Esophagus muscularis mucosa (tissue), 4 donors: ENCODE measurements at regions not wholly inside any gene's neighbourhood (a gene's known extent, or its start where the extent isn't known, plus 50 kb on each side); places are given as distances from the start of the nearest gene placed in this dataset.

Source experiments
- DNase-seq: peaks from one replicate; pipeline ENCODE4 v3.0.0-alpha.2; 2017; ENCODE audit errors: extremely low spot score
- H3K27ac ChIP-seq, 4 donors: fragments of 200-600 bp; sonication (generic); replicated peaks in 1 of 4; 1 replicate in 3 of 4; 2 replicates in 1 of 4; pipeline ENCODE4 v1.5.1; 2016 to 2019; ENCODE audit warnings: mild to moderate bottlenecking in 1 of 4
- H3K27me3 ChIP-seq, 4 donors: fragments of 200-600 bp; sonication (generic); one replicate each; pipeline versions ENCODE4 v1.5.1 to v1.6.0; 2016 to 2019
- H3K36me3 ChIP-seq, 4 donors: fragments of 200-600 bp; sonication (generic); one replicate each; pipeline ENCODE4 v1.5.1; 2016 to 2019
- H3K4me1 ChIP-seq, 4 donors: fragments of 200-600 bp; sonication (generic); one replicate each; pipeline ENCODE4 v1.5.1; 2016 to 2019
- H3K4me3 ChIP-seq, 4 donors: fragments of 200-600 bp; sonication (generic); 1 replicate in 2 of 4; 2 replicates in 2 of 4; pipeline ENCODE4 v1.5.1; 2016 to 2019; ENCODE audit warnings: mild to moderate bottlenecking in 4 of 4, moderate library complexity in 1 of 4
- H3K9me3 ChIP-seq, 4 donors: fragments of 200-600 bp; sonication (generic); 1 replicate in 3 of 4; 2 replicates in 1 of 4; pipeline ENCODE4 v1.5.1; 2016 to 2019
- EP300 ChIP-seq: sonication (generic); formaldehyde crosslinking; IDR thresholded peaks from one replicate; pipeline ENCODE4 v1.6.1; 2017; ENCODE audit warnings: antibody characterized with exemption
- POLR2A ChIP-seq: fragments of 450-650 bp; IDR thresholded peaks from one replicate; pipeline ENCODE4 v1.6.1; 2017; ENCODE audit warnings: antibody characterized with exemption, moderate library complexity, mild to moderate bottlenecking, low read depth
- POLR2AphosphoS5 ChIP-seq, 2 donors: sonication (generic); formaldehyde crosslinking; IDR thresholded peaks; one replicate each; pipeline ENCODE4 v1.6.1; 2017; ENCODE audit warnings: antibody characterized with exemption in 2 of 2
- WGBS: methylation state at CpG from one replicate; pipeline ENCODE4 v1.1.5; 2018; 5-methylcytosine and 5-hydroxymethylcytosine counted together
- intact Hi-C: fragments of 100-400 bp; cut with DNase I; formaldehyde crosslinking; loops from one replicate; pipeline ENCODE4 v1.15.1; 2023
- TF ChIP-seq, protein P1 (sequence below), 3 experiments: fragments of 200-600 bp in 2 of 3; fragments of 450-650 bp in 1 of 3; sonication (generic) in 2 of 3; IDR thresholded peaks; one replicate each; pipeline ENCODE4 v1.5.1; 2017 to 2019; ENCODE audit warnings: antibody characterized with exemption in 3 of 3, mild to moderate bottlenecking in 2 of 3, moderate library complexity in 1 of 3

GRCh38 chr1:193520472-193520871 is 334.1 kb upstream of the B3GALT2 start:
- Histone ChIP-seq H3K27me3 (no peaks in the 10 kb centered on the region), H3K4me1 (no peaks in the 10 kb centered on the region), H3K4me3 (no peak overlapping the region), H3K36me3 (no peaks in the 10 kb centered on the region), H3K9me3 (no peaks in the 10 kb centered on the region), H3K27ac (no peak overlapping the region)
- TF ChIP-seq, protein P1, sequence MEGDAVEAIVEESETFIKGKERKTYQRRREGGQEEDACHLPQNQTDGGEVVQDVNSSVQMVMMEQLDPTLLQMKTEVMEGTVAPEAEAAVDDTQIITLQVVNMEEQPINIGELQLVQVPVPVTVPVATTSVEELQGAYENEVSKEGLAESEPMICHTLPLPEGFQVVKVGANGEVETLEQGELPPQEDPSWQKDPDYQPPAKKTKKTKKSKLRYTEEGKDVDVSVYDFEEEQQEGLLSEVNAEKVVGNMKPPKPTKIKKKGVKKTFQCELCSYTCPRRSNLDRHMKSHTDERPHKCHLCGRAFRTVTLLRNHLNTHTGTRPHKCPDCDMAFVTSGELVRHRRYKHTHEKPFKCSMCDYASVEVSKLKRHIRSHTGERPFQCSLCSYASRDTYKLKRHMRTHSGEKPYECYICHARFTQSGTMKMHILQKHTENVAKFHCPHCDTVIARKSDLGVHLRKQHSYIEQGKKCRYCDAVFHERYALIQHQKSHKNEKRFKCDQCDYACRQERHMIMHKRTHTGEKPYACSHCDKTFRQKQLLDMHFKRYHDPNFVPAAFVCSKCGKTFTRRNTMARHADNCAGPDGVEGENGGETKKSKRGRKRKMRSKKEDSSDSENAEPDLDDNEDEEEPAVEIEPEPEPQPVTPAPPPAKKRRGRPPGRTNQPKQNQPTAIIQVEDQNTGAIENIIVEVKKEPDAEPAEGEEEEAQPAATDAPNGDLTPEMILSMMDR (IDR thresholded peaks at IDR 0.05), result no peak
- TF ChIP-seq POLR2A, result no peak
- DNase-seq, result no peak
- intact Hi-C loops, result no loop called here
- 80% methylated on average over 3 of the region's 3 CpGs for WGBS

GRCh38 chr1:193519922-193520321 is 333.5 kb upstream of the B3GALT2 start:
- intact Hi-C loops, result no loop called here
- Histone ChIP-seq H3K4me1 (no peaks in the 10 kb centered on the region), H3K27ac (no peak overlapping the region), H3K27me3 (no peaks in the 10 kb centered on the region), H3K9me3 (no peaks in the 10 kb centered on the region), H3K4me3 (no peak overlapping the region), H3K36me3 (no peaks in the 10 kb centered on the region)
- 93% methylated on average over 5 of the region's 5 CpGs for WGBS
- TF ChIP-seq, protein P1 (IDR thresholded peaks at IDR 0.05), result no peak
- TF ChIP-seq EP300 (no peak), POLR2AphosphoS5 (IDR thresholded peaks at IDR 0.05) (no peak), POLR2A (no peak)
- no peak for DNase-seq

DNA sequence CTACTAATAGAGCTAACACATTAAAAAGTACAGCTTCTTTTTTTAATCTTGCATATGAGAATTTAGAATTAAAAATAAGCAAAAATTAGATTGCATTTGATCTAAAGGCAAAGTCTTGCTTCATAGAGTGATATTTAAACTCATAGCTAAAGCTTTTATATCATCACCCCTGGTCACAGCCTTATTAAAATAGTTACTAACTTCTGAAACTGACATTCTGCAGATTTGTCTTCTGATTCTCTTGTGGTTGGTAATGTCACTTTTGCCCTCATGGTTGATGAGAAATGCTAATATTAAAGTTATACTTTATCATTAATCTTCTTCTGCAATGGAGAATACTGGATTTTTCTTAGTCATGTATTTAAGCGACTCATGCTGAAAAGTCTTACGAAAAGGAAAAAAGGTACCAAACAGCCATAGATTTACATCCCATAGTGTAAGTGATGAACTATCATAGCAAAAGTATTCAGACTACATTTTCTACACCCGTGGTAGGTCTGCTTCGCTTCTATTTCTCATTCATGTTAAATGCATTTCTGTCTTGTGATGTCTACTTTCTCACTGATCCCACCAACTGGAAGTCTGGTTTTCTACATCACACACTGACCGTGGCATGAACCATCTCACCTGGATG is 330.5 kb upstream of the B3GALT2 start:
- WGBS, result 92% methylated on average over 5 of the region's 5 CpGs

DNA sequence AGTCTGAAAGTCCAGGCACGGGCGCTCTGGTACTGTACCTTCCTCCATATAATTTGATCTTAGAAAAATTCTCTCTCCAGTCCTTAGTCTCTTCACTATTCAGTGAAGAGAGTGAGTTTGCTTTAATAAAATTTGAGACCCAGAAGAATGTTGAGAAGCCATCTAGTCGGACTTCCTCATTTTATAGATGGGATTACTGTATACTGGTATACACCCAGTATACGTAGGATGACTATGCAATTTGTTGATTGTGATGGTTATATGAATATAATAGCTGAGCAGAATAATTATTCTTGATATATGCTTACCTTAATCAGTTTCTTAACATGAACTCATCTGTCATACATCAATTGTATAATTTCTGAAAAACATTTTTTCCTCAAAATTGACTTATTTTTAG is 328.0 kb upstream of the B3GALT2 start:
- intact Hi-C loops, result no loop called here

More for the DNA sequence above, 330.5 kb upstream of the B3GALT2 start:
- no peaks in the 10 kb centered on the region for H3K9me3 ChIP-seq
- H3K4me1 ChIP-seq, result no peaks in the 10 kb centered on the region
- no peak overlapping the region for H3K4me3 ChIP-seq
- no peaks in the 10 kb centered on the region for H3K27me3 ChIP-seq
- DNase-seq, result no peak
- intact Hi-C loops, result no loop called here
- no peak overlapping the region for H3K27ac ChIP-seq
- no peak for TF ChIP-seq EP300
- TF ChIP-seq POLR2AphosphoS5 (IDR thresholded peaks at IDR 0.05), result no peak
- TF ChIP-seq, protein P1 (IDR thresholded peaks at IDR 0.05), result no peak
- TF ChIP-seq POLR2A, result no peak
- H3K36me3 ChIP-seq, result no peaks in the 10 kb centered on the region

More for the DNA sequence above, 328.0 kb upstream of the B3GALT2 start:
- Histone ChIP-seq H3K36me3 (no peaks in the 10 kb centered on the region), H3K4me3 (no peak overlapping the region), H3K27ac (no peak overlapping the region), H3K4me1 (no peaks in the 10 kb centered on the region), H3K27me3 (no peaks in the 10 kb centered on the region), H3K9me3 (no peaks in the 10 kb centered on the region)
- no peak for DNase-seq
- WGBS, result 87% methylated on average over 4 of the region's 4 CpGs
- no peak for TF ChIP-seq EP300
- no peak for TF ChIP-seq POLR2AphosphoS5 (IDR thresholded peaks at IDR 0.05)
- TF ChIP-seq POLR2A, result no peak
- TF ChIP-seq, protein P1 (IDR thresholded peaks at IDR 0.05), result no peak
